ENCODE measurements at regions not wholly inside any gene's neighbourhood (a gene's known extent, or its start where the extent isn't known, plus 50 kb on each side); places are given as distances from the start of the nearest gene placed in this dataset.

DNA sequence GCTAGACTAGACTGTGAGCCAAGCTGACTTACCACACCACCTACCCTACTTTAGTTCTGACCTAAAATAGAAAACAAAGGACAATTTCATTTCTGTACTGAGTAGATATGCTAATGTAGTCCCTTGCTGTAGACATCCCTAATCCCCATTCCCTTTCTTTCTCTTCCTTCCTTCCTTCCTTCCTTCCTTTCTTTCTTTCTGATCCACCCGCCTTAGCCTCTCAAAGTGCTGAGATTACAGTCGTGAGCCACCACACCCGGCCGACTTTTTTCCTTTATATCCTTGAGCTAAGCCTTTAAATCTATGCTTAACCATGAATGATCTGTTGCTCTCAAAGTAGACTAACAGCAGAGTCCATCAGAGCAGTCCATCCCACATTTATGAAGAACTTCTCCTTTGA is 465.0 kb downstream of the SLITRK6 start:
- Histone ChIP-seq H3K36me3 (no peaks in the 10 kb centered on the region), H3K27ac (no peak overlapping the region), H3K4me3 (replicated peaks in 1 of 3) (no peak overlapping the region), H3K9me3 (no peaks in the 10 kb centered on the region), H3K4me1 (peaks cover 0 to 3% of the 10 kb centered on the region in 2 donors), H3K27me3 (no peaks in the 10 kb centered on the region)
- WGBS, 2 donors: 83 to 85% methylated on average over 4 of the region's 4 CpGs
- no peak for DNase-seq
- intact Hi-C loops (cut with DNase I): no loop called here
- TF ChIP-seq POLR2A (IDR thresholded peaks at IDR 0.05) (no peak), CTCF (IDR thresholded peaks at IDR 0.05) (no peak)

DNA sequence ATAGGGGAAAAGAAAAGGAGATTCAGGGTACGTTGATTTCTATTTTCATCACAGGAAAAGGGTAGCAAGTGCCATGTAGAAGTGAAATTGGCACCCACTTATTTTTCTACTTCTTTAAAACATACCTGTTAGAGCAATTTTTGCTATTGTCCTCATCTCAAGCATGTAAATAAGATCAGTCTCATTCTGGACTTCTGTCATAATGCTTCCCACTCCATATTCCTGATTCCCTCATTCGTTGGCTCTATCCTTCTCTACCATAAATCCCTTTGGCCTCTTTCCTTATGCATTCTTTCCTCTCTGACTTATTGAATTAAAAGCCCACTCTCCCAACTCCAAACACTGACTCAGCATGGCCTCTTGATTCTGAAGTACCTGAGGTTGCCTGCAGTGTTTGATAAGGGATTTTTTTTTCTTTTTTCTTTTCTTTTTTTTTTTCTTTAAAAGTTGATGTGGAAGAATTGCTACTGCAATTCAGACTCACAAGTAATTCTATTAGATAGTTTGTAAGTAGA is 465.7 kb downstream of the SLITRK6 start:
- Histone ChIP-seq H3K4me3 (replicated peaks in 1 of 3) (no peak overlapping the region), H3K27ac (no peak overlapping the region), H3K4me1 (peaks cover 0 to 3% of the 10 kb centered on the region in 2 donors), H3K36me3 (no peaks in the 10 kb centered on the region), H3K9me3 (no peaks in the 10 kb centered on the region), H3K27me3 (no peaks in the 10 kb centered on the region)
- intact Hi-C loops (cut with DNase I): no loop called here
- TF ChIP-seq POLR2A (IDR thresholded peaks at IDR 0.05): no peak
- no peak for TF ChIP-seq CTCF (IDR thresholded peaks at IDR 0.05)
- no peak for DNase-seq
- 44 to 45% methylated on average over 2 of the region's 2 CpGs for WGBS, 2 donors

- no peak for DNase-seq
- Histone ChIP-seq H3K4me1 (peaks cover 0 to 3% of the 10 kb centered on the region in 2 donors), H3K4me3 (replicated peaks in 1 of 3) (no peak overlapping the region), H3K27me3 (no peaks in the 10 kb centered on the region), H3K9me3 (no peaks in the 10 kb centered on the region), H3K36me3 (no peaks in the 10 kb centered on the region), H3K27ac (no peak overlapping the region)
- WGBS, 2 donors: 96 to 98% methylated on average over 2 of the region's 2 CpGs
- intact Hi-C loops (cut with DNase I): no loop called here
- TF ChIP-seq CTCF (IDR thresholded peaks at IDR 0.05) (no peak), POLR2A (IDR thresholded peaks at IDR 0.05) (no peak)
Measured at GRCh38 chr13:85332615-85333014, 466.6 kb downstream of the SLITRK6 start.

GRCh38 chr13:85321734-85322133 is 477.5 kb downstream of the SLITRK6 start:
- no peak for DNase-seq
- Histone ChIP-seq H3K27ac (no peak overlapping the region), H3K36me3 (no peaks in the 10 kb centered on the region), H3K4me1 (no peaks in the 10 kb centered on the region), H3K27me3 (no peaks in the 10 kb centered on the region), H3K4me3 (replicated peaks in 1 of 3) (no peak overlapping the region), H3K9me3 (no peaks in the 10 kb centered on the region)
- TF ChIP-seq CTCF (IDR thresholded peaks at IDR 0.05): no peak
- intact Hi-C loops (cut with DNase I): no loop called here

GRCh38 chr13:85317781-85318180 is 481.4 kb downstream of the SLITRK6 start:
- intact Hi-C loops (cut with DNase I): no loop called here
- 91 to 96% methylated on average over 1 of the region's 1 CpG for WGBS, 2 donors
- TF ChIP-seq CTCF (IDR thresholded peaks at IDR 0.05): no peak
- no peak for TF ChIP-seq POLR2A (IDR thresholded peaks at IDR 0.05)

More at GRCh38 chr13:85317781-85318180, 481.4 kb downstream of the SLITRK6 start:
- Histone ChIP-seq H3K4me1 (no peaks in the 10 kb centered on the region), H3K4me3 (replicated peaks in 1 of 3) (no peak overlapping the region), H3K27me3 (no peaks in the 10 kb centered on the region), H3K9me3 (no peaks in the 10 kb centered on the region), H3K27ac (no peak overlapping the region), H3K36me3 (no peaks in the 10 kb centered on the region)
- DNase-seq: no peak
